ENCODE measurements at regions not wholly inside any gene's neighbourhood (a gene's known extent, or its start where the extent isn't known, plus 50 kb on each side); places are given as distances from the start of the nearest gene placed in this dataset.

- no peak for TF ChIP-seq EZH2phosphoT487 (IDR thresholded peaks at IDR 0.05; ENCODE audit: insufficient read depth, low read depth)
- no peak for TF ChIP-seq EZH2 (IDR thresholded peaks at IDR 0.05; ENCODE audit: insufficient read depth, poor library complexity, severe bottlenecking)
Observed at GRCh38 chr22:47333625-47334024, 571.2 kb downstream of the TBC1D22A start.
